DOHH2 (cell line): ENCODE measurements at regions not wholly inside any gene's neighbourhood (a gene's known extent, or its start where the extent isn't known, plus 50 kb on each side); places are given as distances from the start of the nearest gene placed in this dataset.

ENCODE experiments used
- CTCF ChIP-seq: fragments of 200-600 bp; sonication (generic); IDR thresholded peaks from one replicate; pipeline ENCODE4 v1.5.1; 2014; ENCODE audit warnings: antibody characterized with exemption, mild to moderate bottlenecking, low read depth, low read length; ENCODE audit not compliant: poor library complexity, severe bottlenecking
- EZH2phosphoT487 ChIP-seq: fragments of 200-600 bp; sonication (generic); IDR thresholded peaks from 2 replicates; pipeline ENCODE4 v1.6.1; 2017; ENCODE audit warnings: borderline replicate concordance, mild to moderate bottlenecking, antibody characterized with exemption, low read length, moderate library complexity, mixed read lengths

- no peak for TF ChIP-seq CTCF
- TF ChIP-seq EZH2phosphoT487, result no peak
Observed at GRCh38 chr13:22039961-22040360, 369.1 kb downstream of the FGF9 start.
